Suprapubic skin (tissue), 4 donors: ENCODE measurements at regions not wholly inside any gene's neighbourhood (a gene's known extent, or its start where the extent isn't known, plus 50 kb on each side); places are given as distances from the start of the nearest gene placed in this dataset.

Experiments used
- CTCF ChIP-seq, 2 donors: fragments of 200-600 bp in 1 of 2; fragments of 450-650 bp in 1 of 2; sonication (generic) in 1 of 2; IDR thresholded peaks; one replicate each; pipeline ENCODE4 v1.5.1; 2016 to 2019; ENCODE audit warnings: antibody characterized with exemption in 2 of 2, mild to moderate bottlenecking in 1 of 2, moderate library complexity in 1 of 2
- EP300 ChIP-seq: sonication (generic); formaldehyde crosslinking; IDR thresholded peaks from one replicate; pipeline ENCODE4 v1.6.1; 2017; ENCODE audit warnings: antibody characterized with exemption
- POLR2AphosphoS5 ChIP-seq, 3 donors: sonication (generic); formaldehyde crosslinking; IDR thresholded peaks; one replicate each; pipeline ENCODE4 v1.6.1; 2017; ENCODE audit warnings: antibody characterized with exemption in 3 of 3

GRCh38 chr20:40956542-40957264 is 71.9 kb upstream of the TOP1 start:
- TF ChIP-seq CTCF (IDR thresholded peaks at IDR 0.05) (no peak), POLR2AphosphoS5 (IDR thresholded peaks at IDR 0.05) (no peak), EP300 (no peak)
